ENCODE measurements at regions not wholly inside any gene's neighbourhood (a gene's known extent, or its start where the extent isn't known, plus 50 kb on each side); places are given as distances from the start of the nearest gene placed in this dataset.

DNA sequence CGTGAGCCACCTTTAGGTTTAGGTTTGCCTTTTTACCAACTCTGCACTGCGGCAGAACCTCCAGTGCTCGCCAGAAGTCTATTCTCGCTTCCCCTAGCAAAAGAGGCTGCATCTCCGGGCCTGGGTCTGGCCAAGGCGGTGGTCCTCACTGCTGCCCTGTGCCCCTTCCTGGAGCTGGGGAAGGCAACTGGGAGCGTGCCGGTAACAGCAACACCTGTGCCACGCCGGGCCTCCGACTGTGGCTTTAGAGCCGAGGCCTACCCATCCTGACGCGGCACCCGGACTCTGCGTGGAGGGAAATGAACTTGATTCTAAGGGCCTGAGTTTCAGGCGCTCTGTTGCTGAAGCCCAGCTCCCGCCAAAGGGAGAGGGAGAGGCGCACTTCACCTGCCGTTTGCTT is 82.4 kb upstream of the SPATA31C2 start:
- no peak for TF ChIP-seq POLR2AphosphoS5 (IDR thresholded peaks at IDR 0.05; ENCODE audit: insufficient read depth in 1 of 2, low read depth in 1 of 2)
- TF ChIP-seq, protein P1, sequence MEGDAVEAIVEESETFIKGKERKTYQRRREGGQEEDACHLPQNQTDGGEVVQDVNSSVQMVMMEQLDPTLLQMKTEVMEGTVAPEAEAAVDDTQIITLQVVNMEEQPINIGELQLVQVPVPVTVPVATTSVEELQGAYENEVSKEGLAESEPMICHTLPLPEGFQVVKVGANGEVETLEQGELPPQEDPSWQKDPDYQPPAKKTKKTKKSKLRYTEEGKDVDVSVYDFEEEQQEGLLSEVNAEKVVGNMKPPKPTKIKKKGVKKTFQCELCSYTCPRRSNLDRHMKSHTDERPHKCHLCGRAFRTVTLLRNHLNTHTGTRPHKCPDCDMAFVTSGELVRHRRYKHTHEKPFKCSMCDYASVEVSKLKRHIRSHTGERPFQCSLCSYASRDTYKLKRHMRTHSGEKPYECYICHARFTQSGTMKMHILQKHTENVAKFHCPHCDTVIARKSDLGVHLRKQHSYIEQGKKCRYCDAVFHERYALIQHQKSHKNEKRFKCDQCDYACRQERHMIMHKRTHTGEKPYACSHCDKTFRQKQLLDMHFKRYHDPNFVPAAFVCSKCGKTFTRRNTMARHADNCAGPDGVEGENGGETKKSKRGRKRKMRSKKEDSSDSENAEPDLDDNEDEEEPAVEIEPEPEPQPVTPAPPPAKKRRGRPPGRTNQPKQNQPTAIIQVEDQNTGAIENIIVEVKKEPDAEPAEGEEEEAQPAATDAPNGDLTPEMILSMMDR (IDR thresholded peaks at IDR 0.05) = no peak
- no peak for TF ChIP-seq POLR2A (IDR thresholded peaks at IDR 0.05)
- Histone ChIP-seq H3K9me3 (no peaks in the 10 kb centered on the region), H3K27ac (no peak overlapping the region)

DNA sequence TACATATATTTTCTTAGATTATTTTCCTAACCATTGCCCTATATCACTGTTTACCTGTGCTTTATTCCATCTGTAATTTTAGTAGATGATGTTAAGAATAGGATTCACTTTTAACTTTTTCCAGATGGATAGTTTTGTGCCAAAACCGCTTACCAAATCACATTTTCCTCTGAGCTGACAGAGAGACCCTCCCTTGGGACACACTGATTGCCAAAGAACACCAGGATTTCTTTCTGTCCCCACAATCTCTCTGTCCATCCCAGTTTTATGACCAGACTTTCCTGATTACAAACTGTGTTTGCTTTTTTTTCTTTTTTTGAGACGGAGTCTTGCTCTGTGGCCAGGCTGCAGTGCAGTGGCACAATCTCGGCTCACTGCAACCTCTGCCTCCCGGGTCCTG is 81.3 kb upstream of the SPATA31C2 start:
- TF ChIP-seq, protein P1 (IDR thresholded peaks at IDR 0.05) = no peak
- no peak for TF ChIP-seq POLR2A (IDR thresholded peaks at IDR 0.05)
- TF ChIP-seq POLR2AphosphoS5 (IDR thresholded peaks at IDR 0.05; ENCODE audit: insufficient read depth in 1 of 2, low read depth in 1 of 2) = no peak

More for the DNA sequence above, 82.4 kb upstream of the SPATA31C2 start:
- H3K36me3 ChIP-seq = no peaks in the 10 kb centered on the region
- H3K27me3 ChIP-seq = no peaks in the 10 kb centered on the region
- intact Hi-C loops (cut with DNase I) = no loop called here
- H3K4me1 ChIP-seq = peaks cover 6% of the 10 kb centered on the region
- no peak overlapping the region for H3K4me3 ChIP-seq
- DNase-seq (ENCODE audit: extremely low spot score in 2 of 2) = no peak

DNA sequence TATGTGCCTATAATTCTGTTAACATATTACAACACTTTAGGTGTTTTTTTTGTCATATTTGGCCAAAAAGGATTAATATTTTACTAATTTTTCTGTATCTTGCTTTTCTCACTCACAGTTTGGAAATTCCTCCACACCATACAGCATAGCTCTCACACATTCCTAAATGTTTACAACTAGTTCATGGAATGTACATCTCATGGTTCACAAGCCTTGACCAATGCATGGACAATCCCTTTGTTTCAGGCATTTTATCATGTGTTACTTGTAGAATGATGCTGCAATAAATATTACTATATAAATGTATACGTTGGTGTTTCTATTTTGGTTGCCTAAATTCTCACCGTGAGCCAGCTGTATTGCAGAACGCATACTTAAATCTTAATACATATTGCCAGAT is 80.5 kb upstream of the SPATA31C2 start:
- Histone ChIP-seq H3K27me3 (no peaks in the 10 kb centered on the region), H3K9me3 (no peaks in the 10 kb centered on the region), H3K36me3 (no peaks in the 10 kb centered on the region), H3K4me1 (peaks cover 6% of the 10 kb centered on the region), H3K27ac (no peak overlapping the region), H3K4me3 (no peak overlapping the region)
- intact Hi-C loops (cut with DNase I) = no loop called here
- DNase-seq (ENCODE audit: extremely low spot score in 2 of 2) = no peak
- TF ChIP-seq, protein P1 (IDR thresholded peaks at IDR 0.05) = no peak
- TF ChIP-seq POLR2AphosphoS5 (IDR thresholded peaks at IDR 0.05; ENCODE audit: insufficient read depth in 1 of 2, low read depth in 1 of 2) (no peak), POLR2A (IDR thresholded peaks at IDR 0.05) (no peak)

More for the DNA sequence above, 81.3 kb upstream of the SPATA31C2 start:
- Histone ChIP-seq H3K36me3 (no peaks in the 10 kb centered on the region), H3K4me1 (peaks cover 6% of the 10 kb centered on the region), H3K27me3 (no peaks in the 10 kb centered on the region), H3K27ac (no peak overlapping the region), H3K9me3 (no peaks in the 10 kb centered on the region), H3K4me3 (no peak overlapping the region)
- intact Hi-C loops (cut with DNase I) = no loop called here
- peak in 1 of 2 donors; percentile 5 for DNase-seq (ENCODE audit: extremely low spot score in 2 of 2)

DNA sequence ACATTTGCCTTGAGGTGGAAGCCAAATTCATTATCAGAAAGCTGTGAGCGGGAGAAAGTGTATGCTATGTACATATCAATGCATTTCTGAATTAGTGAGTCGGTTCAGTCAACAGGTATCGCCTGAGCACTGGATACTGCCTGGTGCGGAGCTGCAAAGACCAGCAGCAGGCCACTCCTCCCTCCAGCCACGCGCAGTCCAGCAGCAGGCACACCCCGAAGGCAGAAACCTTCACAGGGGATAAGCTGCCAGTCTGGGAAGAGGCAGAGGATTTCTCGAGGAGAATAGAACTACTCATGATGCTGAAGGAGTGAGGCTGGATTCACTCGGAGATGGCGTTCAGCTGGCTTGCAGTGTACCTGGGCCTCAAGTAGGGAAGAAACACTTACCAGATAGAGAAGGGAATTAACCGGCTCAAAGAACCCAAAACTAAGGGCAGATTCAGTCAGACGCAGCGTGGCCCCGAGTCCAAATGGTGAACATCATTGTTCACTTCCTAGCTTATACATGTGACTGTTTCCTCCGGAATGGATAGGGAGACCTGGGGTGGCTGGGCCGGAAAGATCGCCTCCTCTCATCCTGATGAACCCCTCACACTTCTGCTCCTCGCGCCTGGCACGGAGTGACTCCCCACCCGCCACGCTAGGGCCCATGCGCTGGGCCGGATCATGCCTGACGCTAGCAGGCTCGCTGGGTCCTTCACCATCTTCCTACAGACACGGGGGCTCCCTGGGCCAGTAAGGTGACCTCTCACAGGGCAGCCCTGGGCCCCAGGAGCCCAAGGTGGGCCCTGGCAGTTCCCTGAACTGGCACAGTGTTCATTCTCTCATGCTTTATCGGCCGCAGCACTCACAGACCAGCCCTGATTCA is 78.1 kb upstream of the SPATA31C2 start:
- Histone ChIP-seq H3K9me3 (no peaks in the 10 kb centered on the region), H3K27me3 (no peaks in the 10 kb centered on the region), H3K36me3 (no peaks in the 10 kb centered on the region), H3K4me3 (no peak overlapping the region), H3K4me1 (peaks cover 6% of the 10 kb centered on the region), H3K27ac (no peak overlapping the region)
- DNase-seq (ENCODE audit: extremely low spot score in 2 of 2) = peak in 1 of 2 donors; percentile 75
- TF ChIP-seq, protein P1 (IDR thresholded peaks at IDR 0.05) = no peak
- TF ChIP-seq POLR2AphosphoS5 (IDR thresholded peaks at IDR 0.05; ENCODE audit: insufficient read depth in 1 of 2, low read depth in 1 of 2) (no peak), POLR2A (IDR thresholded peaks at IDR 0.05) (no peak)
- intact Hi-C loops (cut with DNase I) = no loop called here
